GM18511 (cell line): ENCODE measurements at regions not wholly inside any gene's neighbourhood (a gene's known extent, or its start where the extent isn't known, plus 50 kb on each side); places are given as distances from the start of the nearest gene placed in this dataset.

Experiments used
- ATAC-seq: cut with Tn5 transposase; IDR thresholded peaks from one replicate; pipeline ENCODE4 v1.9.1; 2021; ENCODE audit warnings: mild to moderate bottlenecking, moderate library complexity; ENCODE audit not compliant: unreplicated experiment

DNA sequence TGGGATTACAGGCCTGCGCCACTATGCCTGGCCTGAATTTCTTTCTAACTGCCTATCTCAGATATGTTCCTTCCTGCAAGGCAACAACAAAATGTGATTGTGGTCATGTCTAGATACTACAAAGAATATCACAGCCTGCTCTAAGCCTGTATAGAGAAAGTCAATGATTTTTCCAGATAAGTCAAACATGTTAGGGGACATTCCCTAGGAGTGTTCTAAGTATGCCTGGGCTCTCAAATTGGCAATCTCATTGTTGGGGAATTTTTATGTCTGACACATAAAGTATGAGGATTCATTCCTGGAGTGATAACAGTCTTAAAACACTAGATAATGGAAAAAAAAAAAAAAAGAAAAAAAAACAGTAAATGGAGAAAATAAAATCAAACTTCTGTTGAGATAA, 406.1 kb downstream of the GATA3 start:
- no peak for ATAC-seq

DNA sequence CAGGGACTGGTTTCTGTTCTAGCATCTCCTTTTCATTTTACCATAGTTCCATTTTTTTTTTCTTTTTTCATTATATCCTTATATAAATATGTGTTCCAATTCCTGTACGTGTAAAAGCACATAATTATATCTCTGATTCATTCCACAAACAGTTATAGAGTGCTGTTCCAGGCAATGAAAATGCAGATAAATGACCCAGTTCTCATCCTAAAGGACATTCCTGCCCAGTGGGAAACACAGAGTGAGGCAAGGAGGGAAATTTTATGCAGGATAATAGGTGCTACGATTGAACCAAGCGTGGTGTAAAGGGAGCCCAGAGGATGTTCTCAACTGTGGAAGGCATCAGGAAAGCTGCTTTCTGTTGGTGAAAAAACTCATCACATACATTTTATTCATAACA, 408.1 kb downstream of the GATA3 start:
- ATAC-seq: no peak

DNA sequence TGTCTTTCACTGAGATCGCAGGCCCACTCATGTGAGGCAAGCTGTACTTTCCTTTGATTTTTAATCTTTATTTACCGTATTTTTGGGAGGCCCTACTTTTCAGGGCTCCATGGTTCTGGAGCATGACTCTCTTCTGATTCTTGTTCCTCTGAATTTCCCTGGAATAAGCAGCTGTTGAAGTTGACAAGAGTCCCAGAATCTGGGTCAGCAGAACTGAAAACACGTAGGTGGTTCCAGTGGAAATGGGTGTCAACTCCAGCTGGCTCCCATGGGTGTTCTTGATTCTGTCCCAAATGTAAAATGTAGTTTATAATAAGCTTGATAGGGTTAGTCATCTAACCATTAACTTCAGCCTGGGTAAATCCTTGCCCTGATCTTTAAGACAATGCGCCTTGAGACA, 409.4 kb downstream of the GATA3 start:
- no peak for ATAC-seq

DNA sequence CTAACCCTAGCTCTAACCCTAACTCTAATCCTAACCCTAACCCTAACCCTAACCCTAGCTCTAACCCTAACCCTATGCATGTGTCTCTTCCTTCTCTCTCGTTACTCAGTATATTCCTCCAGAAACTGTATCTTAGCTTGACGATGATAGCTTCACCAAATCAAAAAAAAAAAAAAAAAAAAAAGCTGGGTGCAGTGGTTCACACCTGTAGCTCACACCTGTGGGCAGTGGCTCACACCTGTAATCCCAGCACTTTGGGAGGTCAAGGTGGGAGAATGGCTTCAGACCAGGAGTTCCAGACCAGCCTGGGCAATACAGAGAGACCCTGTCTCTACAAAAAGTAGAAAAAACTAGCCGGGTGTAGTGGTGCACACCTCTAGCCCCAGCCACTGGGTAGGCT, 414.0 kb downstream of the GATA3 start:
- ATAC-seq: no peak

DNA sequence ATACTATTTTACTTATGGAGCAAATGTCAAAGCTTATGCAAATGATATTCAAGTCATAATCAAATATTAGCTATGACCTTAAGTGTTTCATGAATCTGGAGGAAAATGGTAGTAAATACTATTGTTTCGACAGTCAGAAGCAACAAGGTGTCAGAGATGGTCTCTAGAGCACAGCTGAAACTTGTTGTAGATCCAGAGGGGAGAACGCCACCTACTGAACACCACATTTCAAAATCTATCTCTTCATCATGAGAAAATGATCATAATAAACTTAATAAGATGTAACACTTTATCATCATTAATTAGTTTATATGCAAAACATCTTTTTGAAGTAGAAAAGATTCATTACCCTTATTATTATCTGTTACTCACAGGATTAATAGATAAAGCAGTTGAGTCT, 418.7 kb downstream of the GATA3 start:
- ATAC-seq: no peak

DNA sequence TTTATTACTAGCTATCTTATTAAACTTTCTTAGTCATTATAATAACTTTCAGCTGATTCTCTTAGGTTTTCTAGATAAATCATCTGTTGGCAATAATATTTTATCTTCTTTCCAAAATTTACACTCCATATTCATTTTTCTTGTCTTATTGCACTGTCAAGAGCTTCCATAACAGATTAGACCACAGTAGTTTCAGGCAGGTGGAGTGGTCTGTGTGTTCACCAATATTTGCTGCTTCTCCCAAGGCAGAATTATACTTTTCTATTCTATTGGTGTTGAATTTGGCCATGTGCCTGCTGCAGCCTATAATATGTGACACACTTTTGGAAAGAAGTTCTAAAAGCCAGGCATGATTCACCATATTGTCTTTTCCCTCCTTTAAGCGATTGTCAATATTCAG, 422.8 kb downstream of the GATA3 start:
- ATAC-seq: no peak

DNA sequence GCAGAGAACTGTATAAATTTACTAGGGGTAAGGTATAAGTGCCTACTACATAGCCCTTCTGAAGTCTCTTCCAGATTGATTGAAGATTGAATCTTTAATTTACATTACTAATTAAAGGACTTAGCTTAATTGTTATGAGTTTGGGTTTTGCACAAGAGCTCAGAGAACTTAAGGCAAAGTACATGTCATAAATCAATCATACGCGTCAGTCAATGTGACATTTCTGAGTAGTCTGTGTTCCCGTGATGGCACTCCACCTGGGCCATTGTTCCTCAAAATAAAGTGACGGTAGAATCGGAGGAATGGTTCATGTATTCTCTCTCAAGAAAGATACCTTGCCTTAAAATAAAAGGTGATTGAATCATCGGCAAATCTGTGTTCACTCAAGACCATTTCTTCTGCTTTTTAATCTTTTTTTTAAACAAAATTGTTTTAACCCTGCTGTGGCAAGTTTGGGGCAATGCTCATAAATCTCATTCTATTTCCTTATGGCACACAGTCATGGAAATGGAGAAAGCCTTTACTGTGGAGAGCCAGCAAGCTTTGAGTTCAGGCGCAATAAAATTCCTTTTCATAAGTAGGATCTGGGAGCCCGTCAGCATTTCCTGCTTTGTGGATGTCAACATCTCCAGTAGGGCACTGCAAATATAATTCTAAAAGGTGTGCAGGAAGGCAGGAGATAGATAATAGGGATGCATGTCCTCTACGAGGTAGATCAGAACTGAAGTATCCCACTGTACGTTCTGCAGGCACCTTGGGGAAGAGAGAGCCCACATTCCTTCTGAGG, 427.4 kb downstream of the GATA3 start:
- ATAC-seq: no peak

DNA sequence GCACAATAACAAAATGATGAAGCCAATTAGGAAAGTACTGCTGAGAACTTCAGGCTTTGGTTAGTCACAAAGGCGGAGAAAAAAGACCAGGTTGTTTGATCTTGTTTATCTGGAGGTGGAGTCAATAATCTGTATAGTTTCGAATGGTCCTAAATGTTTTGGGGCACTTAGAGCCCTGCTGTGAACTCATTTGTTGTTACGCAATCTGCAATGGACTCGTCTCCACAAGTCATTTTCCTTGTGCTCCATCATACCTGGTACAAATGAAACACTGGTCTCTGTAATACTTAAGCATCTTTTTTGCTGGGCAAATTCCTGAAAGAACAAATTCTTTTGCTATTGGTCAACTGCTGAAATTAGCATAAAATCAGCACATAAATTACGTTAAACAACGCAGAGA, 430.5 kb downstream of the GATA3 start:
- ATAC-seq: no peak

DNA sequence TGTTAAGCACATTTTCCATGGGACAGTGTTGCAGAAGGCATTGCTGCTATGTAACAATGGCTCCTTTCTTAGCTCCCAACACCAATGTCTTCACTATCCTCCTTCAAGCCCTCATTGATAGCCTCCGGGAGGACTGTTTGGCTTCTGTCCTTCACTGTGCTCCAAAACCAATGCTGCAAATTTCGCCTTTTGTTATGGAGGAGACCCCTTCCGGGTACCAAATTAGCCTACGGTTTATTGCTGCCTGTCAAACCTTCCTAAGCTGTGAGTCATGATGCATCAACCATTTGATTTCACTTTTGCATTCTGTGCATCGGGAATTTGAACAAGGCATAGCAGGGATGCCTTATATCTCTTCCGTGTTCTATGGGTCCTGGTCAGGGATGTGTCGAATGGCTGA, 432.9 kb downstream of the GATA3 start:
- no peak for ATAC-seq

DNA sequence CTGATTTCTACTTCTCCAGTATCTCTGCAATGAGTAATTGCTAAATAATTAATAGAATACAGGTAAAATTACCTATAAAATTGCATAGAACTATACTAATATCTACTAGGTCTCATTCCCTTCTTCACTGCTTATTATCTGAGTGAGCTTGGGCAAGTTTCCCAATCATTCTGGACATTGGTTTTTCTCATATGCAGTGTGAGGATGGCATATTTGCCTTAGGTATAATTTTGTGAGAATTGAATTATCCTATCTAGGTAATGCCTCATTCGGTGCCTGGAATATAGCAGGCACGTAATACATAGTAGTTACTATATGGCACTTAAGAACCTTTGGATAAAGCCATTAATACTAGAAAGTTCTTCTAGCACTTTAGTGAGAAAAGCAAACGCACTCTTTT, 434.7 kb downstream of the GATA3 start:
- no peak for ATAC-seq

DNA sequence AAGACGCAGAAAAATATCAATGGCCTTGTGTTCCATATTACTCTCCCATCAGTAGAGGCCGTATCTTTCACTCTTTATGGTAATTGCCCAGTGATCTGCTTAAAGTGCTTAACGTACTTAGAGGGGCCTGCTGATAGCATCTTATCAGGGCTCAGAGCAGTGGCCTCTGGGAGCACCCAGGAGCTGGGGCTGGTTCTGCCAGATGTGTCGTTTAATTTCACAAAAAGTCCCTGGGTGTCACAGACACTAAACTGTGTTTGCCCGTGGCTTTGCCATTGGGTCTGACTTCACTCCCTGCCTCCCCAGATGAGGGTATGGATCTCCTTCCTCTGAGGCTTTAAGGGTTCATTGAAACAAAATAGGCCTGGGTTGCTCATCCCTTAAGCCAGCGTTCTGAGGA, 435.3 kb downstream of the GATA3 start:
- ATAC-seq: no peak

DNA sequence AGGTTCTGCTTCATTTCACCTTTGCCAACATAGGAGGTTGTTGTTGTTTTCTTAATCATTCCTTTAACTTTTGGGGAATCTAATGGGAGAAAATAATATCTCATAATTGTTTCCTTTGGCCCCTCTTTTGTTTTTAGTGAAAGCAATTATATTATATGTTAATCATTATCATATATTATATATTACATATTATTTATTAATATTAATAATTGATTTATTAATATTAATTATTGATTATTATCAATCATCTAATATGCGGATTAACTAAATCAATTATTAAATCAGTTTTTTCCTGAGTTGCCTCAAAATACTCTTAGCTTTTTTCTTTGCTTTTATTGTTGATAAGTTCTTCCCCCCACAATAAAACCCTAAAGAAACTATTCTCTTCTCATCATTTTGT, 443.8 kb downstream of the GATA3 start:
- ATAC-seq: no peak

DNA sequence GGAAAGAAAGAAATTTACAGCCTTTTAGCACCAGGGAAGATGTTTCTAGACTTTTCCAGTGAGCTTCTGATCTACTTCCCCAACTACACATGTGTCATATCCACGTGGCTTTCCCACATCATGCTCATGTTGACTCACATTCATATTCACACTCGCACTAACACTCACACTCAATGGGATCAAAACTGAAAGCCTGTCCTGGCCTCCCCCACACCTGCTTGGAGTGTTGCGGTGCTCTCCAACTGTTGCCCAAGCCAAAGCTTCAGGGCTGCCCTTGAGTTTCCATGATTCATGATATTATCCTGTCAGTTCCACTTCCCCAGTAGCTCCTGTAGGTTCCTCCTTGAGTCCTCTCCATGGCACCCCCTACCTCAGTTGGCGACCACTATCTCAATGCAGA, 444.4 kb downstream of the GATA3 start:
- no peak for ATAC-seq

DNA sequence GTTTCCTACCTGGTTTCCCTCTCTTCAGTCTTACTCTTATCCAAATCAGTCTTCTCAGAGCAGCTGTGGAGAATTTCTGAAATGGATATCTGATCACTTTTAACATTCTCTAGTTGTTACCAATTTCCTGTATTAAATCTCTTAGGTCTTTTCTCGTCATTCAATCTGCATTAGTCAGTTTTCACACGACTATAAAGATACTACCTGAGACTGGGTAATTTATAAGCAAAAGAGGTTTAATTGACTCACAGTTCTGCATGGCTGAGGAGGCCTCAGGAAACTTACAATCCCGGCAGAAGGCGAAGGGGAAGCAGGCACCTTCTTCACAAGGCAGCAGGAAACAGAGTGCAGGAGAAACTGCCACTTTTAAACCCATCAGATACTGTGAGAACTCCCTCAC, 444.8 kb downstream of the GATA3 start:
- no peak for ATAC-seq

DNA sequence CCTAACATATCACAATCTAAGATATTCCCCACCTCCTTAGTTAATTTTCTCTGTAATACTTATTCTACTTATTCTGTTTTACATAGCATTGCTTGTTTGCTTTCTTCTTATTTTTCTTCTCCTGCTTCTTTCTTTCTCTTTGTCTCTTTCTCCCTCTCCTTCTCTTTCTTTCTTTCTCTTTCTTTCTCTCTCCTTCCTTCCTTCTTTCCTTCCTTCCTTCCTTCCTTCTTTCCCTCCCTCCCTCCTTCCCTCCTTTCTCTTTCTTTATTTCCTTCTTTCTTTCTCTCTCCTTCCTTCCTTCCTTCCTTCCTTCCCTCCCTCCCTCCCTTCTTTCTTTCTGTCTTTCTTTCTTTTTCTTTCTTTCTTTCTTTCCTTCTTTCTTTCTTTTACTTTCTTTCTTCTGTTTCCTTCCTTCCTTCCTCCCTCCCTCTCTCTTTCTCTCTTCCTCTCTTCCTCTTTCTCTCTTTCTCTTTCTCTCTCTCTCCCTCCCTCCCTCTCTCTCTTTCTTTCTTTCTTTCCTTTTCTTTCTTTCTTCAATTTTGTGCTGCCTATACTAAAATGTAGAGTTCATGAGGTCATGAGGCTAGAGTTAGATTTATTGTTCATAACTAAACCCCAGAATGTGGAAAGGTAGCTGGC, 445.4 kb downstream of the GATA3 start:
- ATAC-seq: no peak

DNA sequence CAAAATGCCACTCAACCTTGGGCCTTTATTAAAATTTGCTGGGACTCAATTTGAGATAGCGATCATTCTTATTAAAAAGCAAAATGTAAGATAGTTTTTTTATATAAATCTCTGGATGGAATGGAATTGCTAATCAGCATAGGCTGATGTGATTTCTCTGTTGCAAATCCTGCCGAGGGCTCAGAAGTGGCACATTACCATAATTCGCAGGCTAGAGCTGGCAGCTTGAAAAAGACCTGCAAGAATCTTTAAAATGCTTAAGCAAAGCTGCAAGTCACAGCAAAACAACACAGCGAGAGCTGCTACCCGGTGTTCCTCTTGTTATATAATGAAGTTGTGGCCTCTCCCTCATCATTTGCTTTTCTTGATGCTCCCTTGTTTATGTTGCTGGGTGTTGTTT, 448.1 kb downstream of the GATA3 start:
- ATAC-seq: no peak

DNA sequence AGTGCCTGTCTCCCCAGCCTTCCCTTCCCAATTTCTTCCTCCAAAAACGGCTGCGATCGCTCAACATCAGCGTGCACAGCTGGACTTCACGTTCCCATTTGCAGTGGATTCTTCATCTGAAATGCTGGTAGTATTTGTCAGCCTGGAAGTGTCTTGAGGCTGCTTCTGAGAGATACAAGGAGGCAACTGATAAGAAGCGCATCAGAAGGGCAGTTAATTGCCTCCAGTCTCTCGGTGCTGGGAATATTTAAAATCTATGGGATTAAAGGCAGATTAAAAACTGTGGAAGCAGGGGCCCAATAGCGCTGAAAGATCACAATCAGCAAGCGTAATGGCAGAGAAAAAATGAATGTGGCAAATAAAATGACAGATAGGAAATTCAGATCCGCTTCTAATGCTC, 450.0 kb downstream of the GATA3 start:
- ATAC-seq: no peak

DNA sequence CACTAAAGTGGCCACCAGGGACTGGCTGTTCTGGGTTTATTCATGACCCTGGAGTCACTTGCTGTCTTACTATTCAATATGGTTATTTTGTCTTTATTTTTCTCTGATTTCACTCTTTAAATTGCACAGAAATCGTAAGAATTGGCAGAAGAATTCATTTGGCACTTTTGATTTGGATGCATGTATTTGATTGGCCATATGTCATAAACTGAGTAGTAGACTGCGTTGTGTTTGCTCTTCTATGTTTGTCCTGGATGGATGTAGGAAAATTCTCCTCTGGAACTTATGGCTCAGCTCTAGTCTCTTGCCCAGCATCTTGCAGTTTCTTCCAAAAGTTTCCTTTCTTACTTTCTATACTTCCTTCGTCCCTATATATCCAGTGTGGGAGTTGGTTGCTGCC, 452.7 kb downstream of the GATA3 start:
- ATAC-seq: no peak

DNA sequence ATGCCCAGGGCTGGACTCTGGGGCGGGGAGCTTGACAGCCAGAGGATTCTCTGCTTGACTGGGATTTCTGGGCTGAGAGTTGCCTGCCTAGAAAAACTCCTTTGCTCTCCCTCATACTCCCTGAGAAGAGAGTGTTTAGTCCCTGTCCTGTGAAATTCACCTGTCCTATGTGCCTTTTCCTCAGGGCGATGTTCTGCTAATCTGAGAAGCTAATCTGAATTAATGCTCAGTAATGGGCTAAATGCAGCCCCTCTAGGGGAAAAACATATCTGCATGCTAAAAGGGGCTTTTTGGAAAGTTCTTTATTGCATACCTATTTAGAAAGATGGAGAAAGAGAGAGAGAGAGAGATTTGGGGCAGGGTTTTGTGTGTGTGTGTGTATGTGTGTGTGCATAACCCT, 454.4 kb downstream of the GATA3 start:
- ATAC-seq: no peak

DNA sequence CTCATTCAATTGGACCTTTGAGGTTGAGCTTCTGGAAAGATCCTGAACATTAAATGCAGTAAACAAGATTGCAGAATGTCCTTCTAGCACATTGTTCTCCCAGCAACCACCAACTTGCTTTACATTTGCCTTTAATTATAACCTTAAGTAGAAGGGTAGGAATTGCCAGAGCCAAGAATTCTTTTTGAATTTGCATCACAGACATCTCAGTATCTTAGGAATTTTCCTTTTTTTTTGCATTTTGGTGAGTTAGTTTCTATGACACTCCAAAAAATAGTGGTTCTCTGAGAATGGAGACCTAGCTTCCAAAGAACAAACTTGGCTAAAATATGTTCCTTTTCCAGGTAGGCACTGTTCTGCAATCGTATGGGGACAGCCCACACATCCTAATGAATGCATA, 456.0 kb downstream of the GATA3 start:
- ATAC-seq: no peak

DNA sequence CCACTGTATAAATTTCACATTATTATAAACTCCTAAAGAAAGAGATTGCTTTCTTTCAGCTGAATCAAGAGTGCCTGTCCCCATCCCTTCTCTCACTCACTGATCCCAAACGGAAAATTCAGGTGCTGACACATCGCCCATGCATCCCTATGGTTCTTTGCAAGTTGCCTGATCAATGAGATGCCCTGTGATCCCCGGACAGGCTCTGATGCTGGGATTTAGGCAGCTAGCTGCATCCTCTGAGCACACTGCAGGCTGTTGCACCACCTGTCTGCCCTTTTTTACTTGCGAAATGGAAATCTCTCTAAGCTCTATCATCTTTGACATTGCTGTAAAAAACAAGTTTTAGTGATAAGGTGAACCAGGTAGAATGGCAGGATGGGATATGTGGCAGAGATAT, 456.5 kb downstream of the GATA3 start:
- ATAC-seq: no peak

DNA sequence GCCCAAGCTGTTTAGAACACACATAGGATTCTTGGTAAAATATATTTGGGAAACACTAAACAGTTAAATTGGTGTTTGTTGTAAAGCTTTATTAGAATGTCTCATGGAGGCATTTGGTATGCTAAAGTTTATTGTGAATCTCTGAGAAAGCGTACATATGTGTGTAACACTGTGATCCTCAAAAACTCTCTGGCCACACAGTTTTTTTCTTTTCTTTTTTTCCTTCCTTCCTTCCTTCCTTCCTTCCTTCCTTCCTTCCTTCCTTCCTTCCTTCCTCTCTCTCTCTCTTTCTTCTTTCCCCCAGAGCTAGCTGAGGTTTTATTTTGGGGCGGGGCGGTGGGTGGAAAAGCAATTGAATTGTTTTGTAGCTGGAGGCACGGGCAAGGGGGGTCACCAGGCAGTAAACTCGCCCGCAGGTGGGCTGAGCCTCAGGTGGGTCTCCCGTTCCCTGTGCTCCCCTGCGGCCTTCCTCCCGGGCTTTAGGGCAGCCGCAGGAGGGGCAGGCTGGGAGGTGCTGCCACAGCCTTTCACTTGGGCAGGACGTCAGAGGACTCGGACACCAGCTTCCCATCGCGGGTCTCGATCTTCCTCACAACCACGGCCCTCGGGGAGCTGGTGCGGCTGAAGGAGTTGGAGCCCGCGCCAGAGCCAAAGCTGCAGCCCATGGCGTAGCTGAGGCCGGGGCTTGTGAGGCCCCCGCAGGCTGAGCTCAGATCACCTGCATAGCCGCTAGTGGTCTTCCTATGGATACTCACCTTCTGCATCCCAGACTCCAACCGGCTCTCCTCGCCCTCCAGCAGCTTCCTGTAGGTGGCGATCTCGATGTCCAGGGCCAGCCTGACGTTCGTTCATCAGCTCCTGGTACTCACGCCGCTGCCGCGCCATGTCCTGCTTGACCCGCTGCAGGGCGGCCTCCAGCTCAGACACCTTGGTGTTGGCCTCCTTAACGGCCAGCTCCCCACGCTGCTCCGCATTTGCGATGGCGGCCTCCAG, 459.0 kb downstream of the GATA3 start:
- ATAC-seq: no peak
